ENCODE measurements at regions not wholly inside any gene's neighbourhood (a gene's known extent, or its start where the extent isn't known, plus 50 kb on each side); places are given as distances from the start of the nearest gene placed in this dataset.

DNA sequence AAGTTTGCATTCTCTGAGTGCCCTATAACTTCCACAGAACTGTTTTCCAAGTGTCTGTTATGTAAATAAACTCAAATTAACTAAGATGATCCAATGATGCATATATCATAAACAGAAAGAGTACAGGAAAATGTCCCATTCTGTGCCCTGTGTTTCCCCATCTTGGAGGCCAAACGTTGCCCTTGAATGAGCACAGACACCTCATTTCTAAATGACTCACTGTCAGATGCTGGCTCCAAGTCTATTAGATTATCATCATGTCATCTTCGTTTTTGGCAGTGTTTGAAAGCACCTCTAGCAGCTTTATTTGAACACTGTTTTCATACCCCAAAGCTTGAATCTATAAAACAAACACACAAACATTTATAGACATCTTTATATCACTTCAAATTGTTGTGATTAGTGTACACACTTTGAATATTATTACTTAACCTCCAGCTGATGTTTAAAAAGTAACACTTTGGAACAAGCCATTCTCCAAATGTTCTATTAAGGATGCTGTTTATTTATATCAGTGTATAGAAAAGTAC, 424.2 kb downstream of the NOVA1 start:
- 62% methylated on average over 2 of the region's 2 CpGs for WGBS
- no peaks in the 10 kb centered on the region for H3K4me1 ChIP-seq (ENCODE audit: control insufficient read depth in 2 of 2, insufficient read depth in 2 of 2, low read length in 2 of 2)
- H3K36me3 ChIP-seq (ENCODE audit: control insufficient read depth in 2 of 2, insufficient read depth in 2 of 2, low read length in 1 of 2) = no peaks in the 10 kb centered on the region
- no peaks in the 10 kb centered on the region for H3K9me3 ChIP-seq (ENCODE audit: control insufficient read depth in 2 of 2, insufficient read depth in 1 of 2, low read length in 1 of 2)
- H3K27ac ChIP-seq (ENCODE audit: low read depth in 1 of 2, low read length in 1 of 2) = no peak overlapping the region
- DNase-seq (ENCODE audit: low read depth in 6 of 9, low spot score in 9 of 9) = no peak
- no peak overlapping the region for H3K4me3 ChIP-seq (ENCODE audit: low read length in 2 of 2)
- no peaks in the 10 kb centered on the region for H3K27me3 ChIP-seq (ENCODE audit: control insufficient read depth in 2 of 2, insufficient read depth in 1 of 2, low read length in 1 of 2)

DNA sequence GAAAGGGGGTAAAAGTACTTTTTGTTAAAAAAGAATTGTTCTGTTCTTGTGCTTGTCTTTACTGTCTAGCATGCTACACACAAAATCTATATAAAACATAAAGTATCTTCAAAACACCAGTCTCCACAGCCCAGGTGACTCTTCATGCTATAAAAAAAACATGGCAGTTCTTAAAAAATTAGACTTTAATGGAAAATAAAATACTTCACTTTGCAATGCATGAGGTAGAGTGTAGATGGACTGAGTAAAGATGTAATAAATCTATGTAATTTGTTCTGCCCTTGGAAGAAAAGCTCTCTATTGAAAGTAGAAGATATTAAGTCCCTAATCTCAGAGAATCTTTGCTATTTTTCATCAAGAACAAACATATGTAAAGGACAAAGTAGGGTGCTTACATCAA, 425.4 kb downstream of the NOVA1 start:
- Histone ChIP-seq H3K27ac (ENCODE audit: low read depth in 1 of 2, low read length in 1 of 2) (no peak overlapping the region), H3K27me3 (ENCODE audit: control insufficient read depth in 2 of 2, insufficient read depth in 1 of 2, low read length in 1 of 2) (no peaks in the 10 kb centered on the region), H3K4me1 (ENCODE audit: control insufficient read depth in 2 of 2, insufficient read depth in 2 of 2, low read length in 2 of 2) (no peaks in the 10 kb centered on the region), H3K36me3 (ENCODE audit: control insufficient read depth in 2 of 2, insufficient read depth in 2 of 2, low read length in 1 of 2) (no peaks in the 10 kb centered on the region), H3K4me3 (ENCODE audit: low read length in 2 of 2) (no peak overlapping the region), H3K9me3 (ENCODE audit: control insufficient read depth in 2 of 2, insufficient read depth in 1 of 2, low read length in 1 of 2) (no peaks in the 10 kb centered on the region)
- no peak for DNase-seq (ENCODE audit: low read depth in 6 of 9, low spot score in 9 of 9)

GRCh38 chr14:26170885-26171284, 426.9 kb downstream of the NOVA1 start:
- H3K4me1 ChIP-seq (ENCODE audit: control insufficient read depth in 2 of 2, insufficient read depth in 2 of 2, low read length in 2 of 2) = no peaks in the 10 kb centered on the region
- H3K36me3 ChIP-seq (ENCODE audit: control insufficient read depth in 2 of 2, insufficient read depth in 2 of 2, low read length in 1 of 2) = no peaks in the 10 kb centered on the region
- no peak overlapping the region for H3K4me3 ChIP-seq (ENCODE audit: low read length in 2 of 2)
- H3K27ac ChIP-seq (ENCODE audit: low read depth in 1 of 2, low read length in 1 of 2) = no peak overlapping the region
- H3K27me3 ChIP-seq (ENCODE audit: control insufficient read depth in 2 of 2, insufficient read depth in 1 of 2, low read length in 1 of 2) = no peaks in the 10 kb centered on the region
- no peak for DNase-seq (ENCODE audit: low read depth in 6 of 9, low spot score in 9 of 9)
- H3K9me3 ChIP-seq (ENCODE audit: control insufficient read depth in 2 of 2, insufficient read depth in 1 of 2, low read length in 1 of 2) = no peaks in the 10 kb centered on the region
- 88% methylated on average over 1 of the region's 1 CpG for WGBS

GRCh38 chr14:26163761-26164160, 434.1 kb downstream of the NOVA1 start:
- no peak for DNase-seq (ENCODE audit: low read depth in 6 of 9, low spot score in 9 of 9)
- H3K4me1 ChIP-seq (ENCODE audit: control insufficient read depth in 2 of 2, insufficient read depth in 2 of 2, low read length in 2 of 2) = no peaks in the 10 kb centered on the region
- 49% methylated on average over 1 of the region's 1 CpG for WGBS

GRCh38 chr14:26157517-26157916, 440.3 kb downstream of the NOVA1 start:
- Histone ChIP-seq H3K27ac (ENCODE audit: low read depth in 1 of 2, low read length in 1 of 2) (no peak overlapping the region), H3K4me1 (ENCODE audit: control insufficient read depth in 2 of 2, insufficient read depth in 2 of 2, low read length in 2 of 2) (no peaks in the 10 kb centered on the region), H3K9me3 (ENCODE audit: control insufficient read depth in 2 of 2, insufficient read depth in 1 of 2, low read length in 1 of 2) (no peaks in the 10 kb centered on the region), H3K36me3 (ENCODE audit: control insufficient read depth in 2 of 2, insufficient read depth in 2 of 2, low read length in 1 of 2) (no peaks in the 10 kb centered on the region), H3K4me3 (ENCODE audit: low read length in 2 of 2) (no peak overlapping the region), H3K27me3 (ENCODE audit: control insufficient read depth in 2 of 2, insufficient read depth in 1 of 2, low read length in 1 of 2) (no peaks in the 10 kb centered on the region)
- WGBS = 71% methylated on average over 1 of the region's 1 CpG
- no peak for DNase-seq (ENCODE audit: low read depth in 6 of 9, low spot score in 9 of 9)

More at GRCh38 chr14:26163761-26164160, 434.1 kb downstream of the NOVA1 start:
- Histone ChIP-seq H3K27ac (ENCODE audit: low read depth in 1 of 2, low read length in 1 of 2) (no peak overlapping the region), H3K36me3 (ENCODE audit: control insufficient read depth in 2 of 2, insufficient read depth in 2 of 2, low read length in 1 of 2) (no peaks in the 10 kb centered on the region), H3K4me3 (ENCODE audit: low read length in 2 of 2) (no peak overlapping the region), H3K9me3 (ENCODE audit: control insufficient read depth in 2 of 2, insufficient read depth in 1 of 2, low read length in 1 of 2) (no peaks in the 10 kb centered on the region), H3K27me3 (ENCODE audit: control insufficient read depth in 2 of 2, insufficient read depth in 1 of 2, low read length in 1 of 2) (no peaks in the 10 kb centered on the region)

GRCh38 chr14:26143057-26143456, 454.8 kb downstream of the NOVA1 start:
- DNase-seq (ENCODE audit: low read depth in 6 of 9, low spot score in 9 of 9) = no peak
- no peaks in the 10 kb centered on the region for H3K27me3 ChIP-seq (ENCODE audit: control insufficient read depth in 2 of 2, insufficient read depth in 1 of 2, low read length in 1 of 2)
- no peak overlapping the region for H3K27ac ChIP-seq (ENCODE audit: low read depth in 1 of 2, low read length in 1 of 2)
- no peaks in the 10 kb centered on the region for H3K9me3 ChIP-seq (ENCODE audit: control insufficient read depth in 2 of 2, insufficient read depth in 1 of 2, low read length in 1 of 2)
- H3K4me3 ChIP-seq (ENCODE audit: low read length in 2 of 2) = no peak overlapping the region
- WGBS = 21% methylated on average over 2 of the region's 2 CpGs
- H3K36me3 ChIP-seq (ENCODE audit: control insufficient read depth in 2 of 2, insufficient read depth in 2 of 2, low read length in 1 of 2) = no peaks in the 10 kb centered on the region
- no peaks in the 10 kb centered on the region for H3K4me1 ChIP-seq (ENCODE audit: control insufficient read depth in 2 of 2, insufficient read depth in 2 of 2, low read length in 2 of 2)

GRCh38 chr14:26138764-26139445, 458.9 kb downstream of the NOVA1 start:
- WGBS = 21% methylated on average over 2 of the region's 2 CpGs
- no peak for DNase-seq (ENCODE audit: low read depth in 6 of 9, low spot score in 9 of 9)

GRCh38 chr14:26137161-26137560, 460.7 kb downstream of the NOVA1 start:
- DNase-seq (ENCODE audit: low read depth in 6 of 9, low spot score in 9 of 9) = no peak
- no peaks in the 10 kb centered on the region for H3K4me1 ChIP-seq (ENCODE audit: control insufficient read depth in 2 of 2, insufficient read depth in 2 of 2, low read length in 2 of 2)
- H3K4me3 ChIP-seq (ENCODE audit: low read length in 2 of 2) = no peak overlapping the region
- 53% methylated on average over 1 of the region's 1 CpG for WGBS
- no peaks in the 10 kb centered on the region for H3K27me3 ChIP-seq (ENCODE audit: control insufficient read depth in 2 of 2, insufficient read depth in 1 of 2, low read length in 1 of 2)
- H3K9me3 ChIP-seq (ENCODE audit: control insufficient read depth in 2 of 2, insufficient read depth in 1 of 2, low read length in 1 of 2) = no peaks in the 10 kb centered on the region
- no peaks in the 10 kb centered on the region for H3K36me3 ChIP-seq (ENCODE audit: control insufficient read depth in 2 of 2, insufficient read depth in 2 of 2, low read length in 1 of 2)
- no peak overlapping the region for H3K27ac ChIP-seq (ENCODE audit: low read depth in 1 of 2, low read length in 1 of 2)

More at GRCh38 chr14:26138764-26139445, 458.9 kb downstream of the NOVA1 start:
- Histone ChIP-seq H3K36me3 (ENCODE audit: control insufficient read depth in 2 of 2, insufficient read depth in 2 of 2, low read length in 1 of 2) (no peaks in the 10 kb centered on the region), H3K4me1 (ENCODE audit: control insufficient read depth in 2 of 2, insufficient read depth in 2 of 2, low read length in 2 of 2) (no peaks in the 10 kb centered on the region), H3K27me3 (ENCODE audit: control insufficient read depth in 2 of 2, insufficient read depth in 1 of 2, low read length in 1 of 2) (no peaks in the 10 kb centered on the region), H3K27ac (ENCODE audit: low read depth in 1 of 2, low read length in 1 of 2) (no peak overlapping the region), H3K4me3 (ENCODE audit: low read length in 2 of 2) (no peak overlapping the region), H3K9me3 (ENCODE audit: control insufficient read depth in 2 of 2, insufficient read depth in 1 of 2, low read length in 1 of 2) (no peaks in the 10 kb centered on the region)

DNA sequence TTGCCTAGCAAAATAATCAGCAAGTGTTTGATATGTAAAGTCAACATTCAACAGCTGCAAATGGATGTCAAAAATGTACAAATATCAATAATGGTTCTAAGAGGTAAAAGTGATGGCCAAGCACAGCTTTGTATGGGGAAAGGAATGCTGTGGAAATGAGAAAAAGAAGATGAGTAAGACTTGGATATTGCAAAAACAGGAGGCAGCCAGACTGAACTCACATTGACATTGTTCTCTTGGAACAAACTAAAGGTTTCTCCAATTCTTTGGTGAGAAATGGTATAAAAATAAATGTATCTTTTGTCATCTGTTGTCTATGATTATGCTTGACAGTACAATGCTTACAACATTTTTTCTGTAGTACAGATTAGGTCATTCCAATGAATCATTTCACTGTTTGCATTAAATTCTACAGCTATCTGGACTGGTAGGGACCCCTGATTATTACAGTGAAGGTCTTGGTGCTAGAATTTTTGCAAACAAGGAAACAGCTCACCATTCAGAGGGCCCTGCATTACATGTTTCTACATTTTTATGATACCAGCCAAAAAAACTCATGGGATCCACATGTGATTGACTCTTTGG, 465.7 kb downstream of the NOVA1 start:
- no peak overlapping the region for H3K27ac ChIP-seq (ENCODE audit: low read depth in 1 of 2, low read length in 1 of 2)
- no peaks in the 10 kb centered on the region for H3K4me1 ChIP-seq (ENCODE audit: control insufficient read depth in 2 of 2, insufficient read depth in 2 of 2, low read length in 2 of 2)
- H3K27me3 ChIP-seq (ENCODE audit: control insufficient read depth in 2 of 2, insufficient read depth in 1 of 2, low read length in 1 of 2) = no peaks in the 10 kb centered on the region
- H3K4me3 ChIP-seq (ENCODE audit: low read length in 2 of 2) = no peak overlapping the region
- no peaks in the 10 kb centered on the region for H3K36me3 ChIP-seq (ENCODE audit: control insufficient read depth in 2 of 2, insufficient read depth in 2 of 2, low read length in 1 of 2)
- no peaks in the 10 kb centered on the region for H3K9me3 ChIP-seq (ENCODE audit: control insufficient read depth in 2 of 2, insufficient read depth in 1 of 2, low read length in 1 of 2)
- DNase-seq (ENCODE audit: low read depth in 6 of 9, low spot score in 9 of 9) = no peak
